Right ventricle myocardium inferior (tissue), 1 donor: ENCODE measurements at regions not wholly inside any gene's neighbourhood (a gene's known extent, or its start where the extent isn't known, plus 50 kb on each side); places are given as distances from the start of the nearest gene placed in this dataset.
"Not testable (repeated sequence)": the region's sequence is repeated elsewhere in the genome, so short reads cannot be mapped to it uniquely, and the experiment has no call there.

Experiments used
- ATAC-seq: fragments of 200-7000 bp; cut with Tn5 transposase; one replicate; pipeline ENCODE4 v1.9.1; 2020; ENCODE audit warnings: mild to moderate bottlenecking, moderate library complexity
- DNase-seq: peaks from one replicate; pipeline ENCODE4 v3.0.0; 2021; ENCODE audit errors: missing footprints
- intact Hi-C: fragments of 100-400 bp; cut with DNase I; formaldehyde crosslinking; loops from one replicate; pipeline ENCODE4 v1.11.0; 2022
- donor health status: DM: no; HTN: yes; CAD: no; lungs with severe emphysema.

GRCh38 chr2:240235811-240236210 lies 95.4 kb upstream of the OTOS start:
- intact Hi-C loops = loop anchor here (2.0 to 10.0 kb wide), 4 partner anchors 15 to 359 kb away; no protein-coding TSS in a partner anchor
- DNase-seq (no peak), ATAC-seq (no peak)

GRCh38 chr2:240236217-240237111 lies 96.0 kb upstream of the OTOS start:
- intact Hi-C loops = loop anchor here (1.0 to 10.0 kb wide), 5 partner anchors 14 to 358 kb away; no protein-coding TSS in a partner anchor
- DNase-seq = peak; percentile 81
- peak; percentile 70 for ATAC-seq

GRCh38 chr2:240237609-240238174 lies 97.2 kb upstream of the OTOS start:
- no peak for DNase-seq
- peak; percentile 9 for ATAC-seq
- intact Hi-C loops = loop anchor here (1.0 to 10.0 kb wide), 5 partner anchors 13 to 357 kb away; no protein-coding TSS in a partner anchor

GRCh38 chr2:240238201-240238600 lies 97.7 kb upstream of the OTOS start:
- intact Hi-C loops = loop anchor here (10.0 kb wide), 1 partner anchor 357 kb away; no protein-coding TSS in a partner anchor
- no peak for DNase-seq
- no peak for ATAC-seq

- intact Hi-C loops = loop anchor here (10.0 kb wide), 1 partner anchor 356 kb away; no protein-coding TSS in a partner anchor
- no peak for ATAC-seq
- DNase-seq = no peak
Measured at GRCh38 chr2:240238786-240239185, 98.3 kb upstream of the OTOS start.

- intact Hi-C loops = loop anchor here (10.0 kb wide), 1 partner anchor 355 kb away; no protein-coding TSS in a partner anchor
- no peak for DNase-seq
- no peak for ATAC-seq
Measured at GRCh38 chr2:240239325-240239724, 98.9 kb upstream of the OTOS start.

GRCh38 chr2:240240017-240240734 lies 99.7 kb upstream of the OTOS start:
- ATAC-seq (no peak), DNase-seq (no peak)
- intact Hi-C loops = no loop called here

GRCh38 chr2:240240781-240241180 lies 100.3 kb upstream of the OTOS start:
- intact Hi-C loops = no loop called here
- no peak for DNase-seq
- no peak for ATAC-seq

GRCh38 chr2:240241572-240241971 lies 101.1 kb upstream of the OTOS start:
- no peak for ATAC-seq
- no peak for DNase-seq
- intact Hi-C loops = no loop called here

- ATAC-seq, intact Hi-C loops, DNase-seq: not testable (repeated sequence)
Measured at GRCh38 chr2:240243049-240243448, 102.6 kb upstream of the OTOS start.

- intact Hi-C loops = no loop called here
- no peak for ATAC-seq
- no peak for DNase-seq
Measured at GRCh38 chr2:240244543-240244942, 104.1 kb upstream of the OTOS start.

GRCh38 chr2:240245184-240245583 lies 104.7 kb upstream of the OTOS start:
- no peak for DNase-seq
- ATAC-seq = no peak
- intact Hi-C loops = no loop called here

- intact Hi-C loops = no loop called here
Measured at GRCh38 chr2:240245706-240246105, 105.2 kb upstream of the OTOS start.

GRCh38 chr2:240246173-240246820 lies 105.8 kb upstream of the OTOS start:
- intact Hi-C loops = no loop called here
- DNase-seq (no peak), ATAC-seq (no peak)

More at GRCh38 chr2:240245706-240246105, 105.2 kb upstream of the OTOS start:
- DNase-seq (peak; percentile 86), ATAC-seq (peak; percentile 63)

GRCh38 chr2:240247241-240247867 lies 106.9 kb upstream of the OTOS start:
- ATAC-seq (no peak), DNase-seq (peak; percentile 18)
- intact Hi-C loops = no loop called here

- intact Hi-C loops = no loop called here
- DNase-seq = peak; percentile 48
- no peak for ATAC-seq
Measured at GRCh38 chr2:240247868-240248720, 107.6 kb upstream of the OTOS start.

- DNase-seq = peak; percentile 47
- intact Hi-C loops = no loop called here
- no peak for ATAC-seq
Measured at GRCh38 chr2:240248721-240249422, 108.4 kb upstream of the OTOS start.
